Left lung (tissue), 4 donors: ENCODE measurements at regions not wholly inside any gene's neighbourhood (a gene's known extent, or its start where the extent isn't known, plus 50 kb on each side); places are given as distances from the start of the nearest gene placed in this dataset.

Experiments
- ATAC-seq: fragments of 200-7000 bp; cut with Tn5 transposase; one replicate; pipeline ENCODE4 v1.9.1; 2020; ENCODE audit warnings: moderate library complexity
- DNase-seq, 4 donors: peaks; one replicate each; pipeline ENCODE4 v3.0.0-alpha.2; 2013 to 2020
- H3K27ac ChIP-seq, 2 donors: fragments of 200-600 bp; sonication (generic) in 1 of 2; one replicate each; pipeline versions ENCODE4 v1.5.0 to v1.8.0; 2020 to 2021
- H3K27me3 ChIP-seq, 2 donors: fragments of 200-600 bp; sonication (generic) in 1 of 2; one replicate each; pipeline versions ENCODE4 v1.5.0 to v1.8.0; 2020 to 2021
- H3K36me3 ChIP-seq, 2 donors: fragments of 200-600 bp; sonication (generic) in 1 of 2; one replicate each; pipeline versions ENCODE4 v1.5.0 to v1.8.0; 2020 to 2021
- H3K4me1 ChIP-seq, 2 donors: fragments of 200-600 bp; one replicate each; pipeline ENCODE4 v1.8.0; 2021
- H3K4me3 ChIP-seq, 2 donors: fragments of 200-600 bp; sonication (generic) in 1 of 2; one replicate each; pipeline versions ENCODE4 v1.5.0 to v1.8.0; 2020 to 2021; ENCODE audit warnings: mild to moderate bottlenecking in 1 of 2
- H3K9me3 ChIP-seq, 2 donors: fragments of 200-600 bp; sonication (generic) in 1 of 2; one replicate each; pipeline versions ENCODE4 v1.5.0 to v1.8.0; 2020 to 2021
- intact Hi-C, 2 donors: fragments of 100-400 bp; cut with DNase I; formaldehyde crosslinking; loops; one replicate each; pipeline versions ENCODE4 v1.11.2 to v1.14.2; 2022
- TF ChIP-seq, protein P1 (sequence below), 2 donors: fragments of 200-600 bp; sonication (generic) in 1 of 2; IDR thresholded peaks; one replicate each; pipeline versions ENCODE4 v1.5.0 to v1.8.0; 2021; ENCODE audit warnings: antibody characterized with exemption in 2 of 2
- donor health status: DM: no; HTN: yes; CAD: no.
- donor health status: DM: no; HTN: no; CAD: no.

DNA sequence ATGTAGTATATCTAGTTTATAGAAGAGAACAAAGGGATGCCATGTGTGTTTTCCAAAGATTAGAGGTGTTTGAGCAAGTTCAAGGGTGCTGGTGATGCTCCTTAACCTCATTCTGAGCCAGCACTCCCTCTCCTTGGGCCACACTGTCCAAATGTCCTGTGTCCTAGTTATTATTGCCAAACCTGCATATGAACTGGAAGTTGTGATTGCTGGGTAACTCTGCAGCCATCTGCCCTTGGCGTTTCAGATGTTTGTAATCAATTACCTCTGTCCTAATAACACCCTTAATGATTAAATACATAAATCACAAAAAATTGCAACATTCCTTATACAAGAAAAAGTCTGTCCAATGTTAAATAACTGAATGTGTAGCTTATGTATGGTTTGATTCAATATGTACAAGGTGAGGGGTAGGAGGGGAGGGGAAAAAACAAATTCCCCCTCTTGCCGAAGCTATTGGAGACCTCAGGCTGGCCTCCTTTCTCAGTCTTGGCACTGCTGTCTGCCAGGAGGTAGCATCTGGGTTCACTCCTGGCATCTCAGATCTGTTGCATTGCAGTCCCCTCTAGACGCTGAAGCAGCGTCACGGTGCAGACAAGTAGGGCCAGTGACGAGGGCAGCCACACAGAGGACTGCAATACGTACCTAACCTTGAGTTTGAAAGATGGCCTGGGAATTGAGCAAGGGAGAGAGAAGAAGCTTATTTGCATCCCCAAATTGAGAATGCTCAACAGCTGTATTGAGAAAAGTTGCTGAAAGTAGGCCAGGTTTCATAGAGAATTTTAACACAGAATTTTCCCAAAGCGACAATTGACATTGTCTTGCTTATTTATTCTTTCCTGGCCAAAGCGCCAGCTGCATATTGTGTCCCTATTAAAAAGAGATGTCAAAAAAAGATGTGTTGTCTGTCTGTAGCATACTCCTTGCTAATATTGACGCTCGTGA is 89.6 kb upstream of the ARHGAP32 start:
- TF ChIP-seq, protein P1, sequence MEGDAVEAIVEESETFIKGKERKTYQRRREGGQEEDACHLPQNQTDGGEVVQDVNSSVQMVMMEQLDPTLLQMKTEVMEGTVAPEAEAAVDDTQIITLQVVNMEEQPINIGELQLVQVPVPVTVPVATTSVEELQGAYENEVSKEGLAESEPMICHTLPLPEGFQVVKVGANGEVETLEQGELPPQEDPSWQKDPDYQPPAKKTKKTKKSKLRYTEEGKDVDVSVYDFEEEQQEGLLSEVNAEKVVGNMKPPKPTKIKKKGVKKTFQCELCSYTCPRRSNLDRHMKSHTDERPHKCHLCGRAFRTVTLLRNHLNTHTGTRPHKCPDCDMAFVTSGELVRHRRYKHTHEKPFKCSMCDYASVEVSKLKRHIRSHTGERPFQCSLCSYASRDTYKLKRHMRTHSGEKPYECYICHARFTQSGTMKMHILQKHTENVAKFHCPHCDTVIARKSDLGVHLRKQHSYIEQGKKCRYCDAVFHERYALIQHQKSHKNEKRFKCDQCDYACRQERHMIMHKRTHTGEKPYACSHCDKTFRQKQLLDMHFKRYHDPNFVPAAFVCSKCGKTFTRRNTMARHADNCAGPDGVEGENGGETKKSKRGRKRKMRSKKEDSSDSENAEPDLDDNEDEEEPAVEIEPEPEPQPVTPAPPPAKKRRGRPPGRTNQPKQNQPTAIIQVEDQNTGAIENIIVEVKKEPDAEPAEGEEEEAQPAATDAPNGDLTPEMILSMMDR (IDR thresholded peaks at IDR 0.05) = no peak
- Histone ChIP-seq H3K9me3 (no peaks in the 10 kb centered on the region), H3K4me3 (no peak overlapping the region), H3K27ac (no peak overlapping the region), H3K4me1 (peaks cover 3 to 32% of the 10 kb centered on the region in 2 donors), H3K36me3 (no peaks in the 10 kb centered on the region), H3K27me3 (peaks cover 0 to 18% of the 10 kb centered on the region in 2 donors)
- ATAC-seq (no peak), DNase-seq (no peak)
- intact Hi-C loops = no loop called here

- TF ChIP-seq, protein P1 (IDR thresholded peaks at IDR 0.05) = no peak
- H3K27ac ChIP-seq = peak overlapping the region in 1 of 2 donors; percentile 33
- no peak for ATAC-seq
Observed at GRCh38 chr11:129280027-129280811, 88.1 kb upstream of the ARHGAP32 start.

DNA sequence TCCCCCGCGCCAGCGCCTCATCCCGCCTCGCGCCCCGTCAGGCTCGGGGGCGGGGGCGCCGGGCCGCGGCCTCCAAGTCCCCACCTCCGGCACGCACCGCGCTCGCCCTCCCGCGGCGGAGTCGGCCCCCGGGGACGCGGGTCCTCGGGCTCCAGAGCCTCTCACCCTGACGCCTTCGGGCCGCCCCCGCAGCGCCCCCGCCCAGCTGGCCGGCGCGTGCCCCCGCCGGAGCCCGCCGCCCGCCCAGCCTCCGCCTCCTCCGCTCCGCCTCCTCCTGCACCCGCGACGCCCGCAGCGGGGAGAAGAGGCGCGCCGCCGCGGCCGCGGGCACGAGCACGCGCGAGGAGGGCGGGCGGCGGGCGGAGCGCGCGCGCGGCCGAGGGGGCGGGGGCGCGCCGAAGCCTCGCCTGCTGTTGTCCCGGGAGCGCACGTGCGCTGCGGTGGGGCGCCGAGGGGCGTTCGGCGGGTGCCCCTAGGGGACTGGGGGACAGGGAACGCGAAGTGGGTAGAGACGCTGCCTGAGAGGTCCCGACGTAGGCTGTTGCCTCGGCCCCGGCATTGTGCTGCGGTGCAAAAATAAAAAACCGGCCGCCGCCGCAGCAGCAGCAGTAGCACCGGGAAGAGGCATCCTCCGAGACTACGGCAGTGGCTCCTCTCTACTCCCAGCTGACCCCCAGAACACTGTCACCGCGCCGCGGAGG is 87.4 kb upstream of the ARHGAP32 start:
- TF ChIP-seq, protein P1 (IDR thresholded peaks at IDR 0.05) = no peak

More at GRCh38 chr11:129280027-129280811, 88.1 kb upstream of the ARHGAP32 start:
- H3K4me3 ChIP-seq = peak overlapping the region; percentile 43 to 51
- no peak for DNase-seq
- peaks cover 0 to 18% of the 10 kb centered on the region in 2 donors for H3K27me3 ChIP-seq
- peaks cover 9 to 36% of the 10 kb centered on the region in 2 donors for H3K4me1 ChIP-seq
- no peaks in the 10 kb centered on the region for H3K36me3 ChIP-seq
- intact Hi-C loops = no loop called here
- H3K9me3 ChIP-seq = no peaks in the 10 kb centered on the region

DNA sequence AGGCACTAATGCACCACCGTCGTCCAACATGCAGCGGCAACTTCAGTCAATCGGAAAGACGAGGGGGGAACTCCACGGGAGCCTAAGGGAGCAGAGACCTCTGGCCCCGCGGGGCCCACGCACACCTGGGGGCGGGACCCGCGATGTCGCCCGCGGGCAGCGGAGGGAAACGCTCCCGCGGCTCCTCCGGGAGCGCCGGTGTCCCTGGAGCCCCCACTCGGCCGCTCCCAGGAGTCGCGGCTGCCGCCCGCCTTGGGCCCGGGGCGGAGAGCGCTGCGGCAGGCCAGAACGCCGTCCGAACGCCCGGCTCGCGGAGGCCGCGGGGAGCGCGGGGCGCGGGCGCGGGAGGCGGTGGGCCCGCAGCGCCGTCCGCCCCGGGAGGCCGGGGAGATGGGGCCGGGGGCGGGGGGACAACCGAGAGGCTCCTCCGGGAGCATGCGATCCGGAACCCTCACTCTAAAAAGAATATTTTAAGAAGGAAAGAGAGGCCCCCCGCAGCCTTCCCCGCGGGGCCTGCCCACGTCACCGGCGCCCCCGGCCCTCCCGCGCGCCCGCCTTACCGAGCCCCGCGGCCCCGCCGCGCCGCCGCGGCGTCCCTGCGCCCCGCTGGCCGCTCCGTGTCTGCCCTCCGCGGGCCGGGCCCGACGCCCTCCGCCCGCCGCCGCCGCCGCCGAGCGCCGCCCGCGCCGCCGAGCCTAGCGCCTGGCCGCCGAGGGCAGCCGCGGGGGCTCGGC is 86.6 kb upstream of the ARHGAP32 start:
- DNase-seq = peak in 1 of 4 donors; percentile 82
- intact Hi-C loops = no loop called here
- TF ChIP-seq, protein P1 (IDR thresholded peaks at IDR 0.05) = no peak

More for the DNA sequence above, 87.4 kb upstream of the ARHGAP32 start:
- intact Hi-C loops = no loop called here
- no peaks in the 10 kb centered on the region for H3K36me3 ChIP-seq
- H3K27me3 ChIP-seq = peaks cover 0 to 18% of the 10 kb centered on the region in 2 donors
- peak overlapping the region; percentile 43 to 51 for H3K4me3 ChIP-seq
- no peaks in the 10 kb centered on the region for H3K9me3 ChIP-seq
- DNase-seq (peak; percentile 81 to 94 (median 85)), ATAC-seq (peak; percentile 90)
- peaks cover 9 to 43% of the 10 kb centered on the region in 2 donors for H3K4me1 ChIP-seq
- H3K27ac ChIP-seq = peak overlapping the region in 1 of 2 donors; percentile 33

More for the DNA sequence above, 86.6 kb upstream of the ARHGAP32 start:
- Histone ChIP-seq H3K36me3 (no peaks in the 10 kb centered on the region), H3K4me3 (peak overlapping the region; percentile 47 to 51), H3K4me1 (peaks cover 9 to 37% of the 10 kb centered on the region in 2 donors), H3K9me3 (no peaks in the 10 kb centered on the region), H3K27me3 (peaks cover 0 to 18% of the 10 kb centered on the region in 2 donors), H3K27ac (no peak overlapping the region)
- ATAC-seq = peak; percentile 12
